Fibroblast of mammary gland (primary cell): ENCODE measurements at regions not wholly inside any gene's neighbourhood (a gene's known extent, or its start where the extent isn't known, plus 50 kb on each side); places are given as distances from the start of the nearest gene placed in this dataset.
A peak's percentile ranks its signal among the peaks of the same experiment; 100 is the strongest.

Source experiments
- DNase-seq: peaks from one replicate; pipeline ENCODE4 v3.0.0-alpha.2; 2010; ENCODE audit warnings: low read depth
- H3K4me3 ChIP-seq: 2 replicates; pipeline ENCODE4 v1.5.1; 2011; ENCODE audit warnings: low read depth, mild to moderate bottlenecking, low read length, moderate library complexity; ENCODE audit not compliant: control insufficient read depth
- CTCF ChIP-seq: conservative IDR thresholded peaks from 2 replicates; pipeline ENCODE4 v1.5.1; 2011; ENCODE audit warnings: low read depth, low read length, inconsistent platforms; ENCODE audit not compliant: control insufficient read depth, insufficient read depth

GRCh38 chr17:71057938-71058337, 888.6 kb downstream of the KCNJ2 start:
- TF ChIP-seq CTCF, result no peak
- no peak overlapping the region for H3K4me3 ChIP-seq
- no peak for DNase-seq

- TF ChIP-seq CTCF, result no peak
- no peak overlapping the region for H3K4me3 ChIP-seq
- no peak for DNase-seq
Observed at GRCh38 chr17:71063127-71063526, 893.8 kb downstream of the KCNJ2 start.

GRCh38 chr17:71063559-71063958, 894.2 kb downstream of the KCNJ2 start:
- no peak for TF ChIP-seq CTCF
- H3K4me3 ChIP-seq, result no peak overlapping the region
- no peak for DNase-seq

GRCh38 chr17:71067669-71068407, 898.5 kb downstream of the KCNJ2 start:
- H3K4me3 ChIP-seq, result no peak overlapping the region
- no peak for TF ChIP-seq CTCF
- DNase-seq, result no peak

- DNase-seq, result peak; percentile 41
- no peak for TF ChIP-seq CTCF
Observed at GRCh38 chr17:71068408-71068750, 899.0 kb downstream of the KCNJ2 start.

GRCh38 chr17:71071041-71071440, 901.7 kb downstream of the KCNJ2 start:
- no peak overlapping the region for H3K4me3 ChIP-seq
- TF ChIP-seq CTCF, result no peak
- no peak for DNase-seq

More at GRCh38 chr17:71068408-71068750, 899.0 kb downstream of the KCNJ2 start:
- H3K4me3 ChIP-seq, result no peak overlapping the region
